ENCODE measurements at regions not wholly inside any gene's neighbourhood (a gene's known extent, or its start where the extent isn't known, plus 50 kb on each side); places are given as distances from the start of the nearest gene placed in this dataset.
"Not testable (repeated sequence)": the region's sequence is repeated elsewhere in the genome, so short reads cannot be mapped to it uniquely, and the experiment has no call there.

- ChIA-PET POLR2A (no interaction called here), CTCF (no interaction called here)
- H3K4me1 ChIP-seq (ENCODE audit: control insufficient read depth, insufficient read depth, low read length) = no peaks in the 10 kb centered on the region
- intact Hi-C loops (cut with micrococcal nuclease; ENCODE audit: unreplicated experiment) = no loop called here
- no peak overlapping the region for H3K4me3 ChIP-seq (ENCODE audit: low read depth in 2 of 2, low read length in 2 of 2)
- no peaks in the 10 kb centered on the region for H3K27me3 ChIP-seq (ENCODE audit: control insufficient read depth, insufficient read depth, low read length)
- no TSS peak for BruUV-seq (replicated peaks)
- H3K9me3 ChIP-seq (ENCODE audit: control insufficient read depth, insufficient read depth, low read depth, low read length) = no peaks in the 10 kb centered on the region
- no peak for ATAC-seq
- TF ChIP-seq POLR2AphosphoS5 (IDR thresholded peaks at IDR 0.05; ENCODE audit: low read depth, low read length) (no peak), TCF7L2 (IDR thresholded peaks at IDR 0.05; ENCODE audit: low read depth, low read length) (no peak), SIN3A (IDR thresholded peaks at IDR 0.05; ENCODE audit: borderline replicate concordance, insufficient read depth, low read depth, low read length) (no peak), CTCF (IDR thresholded peaks at IDR 0.05) (no peak), REST (IDR thresholded peaks at IDR 0.05; ENCODE audit: insufficient read depth in 1 of 2, low read depth in 2 of 2, low read length in 1 of 2) (no peak)
- H3K36me3 ChIP-seq (ENCODE audit: control insufficient read depth, insufficient read depth, low read length) = no peaks in the 10 kb centered on the region
- in situ Hi-C loops (cut with HindIII; ENCODE audit: low pct_unique_long_range_greater_than_20kb, low sequenced_read_pairs) = no loop called here
- no peak overlapping the region for H3K27ac ChIP-seq (ENCODE audit: low read length)
- no peak for DNase-seq (ENCODE audit: low read depth, low spot score)
Measured at GRCh38 chr11:89583580-89583979, 92.4 kb upstream of the NOX4 start.

GRCh38 chr11:89585046-89585445 is 93.9 kb upstream of the NOX4 start:
- in situ Hi-C loops (cut with HindIII; ENCODE audit: low pct_unique_long_range_greater_than_20kb, low sequenced_read_pairs); H3K4me3 ChIP-seq (ENCODE audit: low read depth in 2 of 2, low read length in 2 of 2); DNase-seq (ENCODE audit: low read depth, low spot score); H3K4me1 ChIP-seq (ENCODE audit: control insufficient read depth, insufficient read depth, low read length); intact Hi-C loops (cut with micrococcal nuclease; ENCODE audit: unreplicated experiment); BruUV-seq (replicated peaks); H3K27ac ChIP-seq (ENCODE audit: low read length); H3K36me3 ChIP-seq (ENCODE audit: control insufficient read depth, insufficient read depth, low read length); CTCF ChIA-PET; H3K9me3 ChIP-seq (ENCODE audit: control insufficient read depth, insufficient read depth, low read depth, low read length); H3K27me3 ChIP-seq (ENCODE audit: control insufficient read depth, insufficient read depth, low read length); ATAC-seq; POLR2A ChIA-PET: not testable (repeated sequence)

GRCh38 chr11:89585471-89585870 is 94.3 kb upstream of the NOX4 start:
- H3K9me3 ChIP-seq (ENCODE audit: control insufficient read depth, insufficient read depth, low read depth, low read length); in situ Hi-C loops (cut with HindIII; ENCODE audit: low pct_unique_long_range_greater_than_20kb, low sequenced_read_pairs); intact Hi-C loops (cut with micrococcal nuclease; ENCODE audit: unreplicated experiment); POLR2A ChIA-PET; H3K27me3 ChIP-seq (ENCODE audit: control insufficient read depth, insufficient read depth, low read length); H3K4me1 ChIP-seq (ENCODE audit: control insufficient read depth, insufficient read depth, low read length); DNase-seq (ENCODE audit: low read depth, low spot score); H3K27ac ChIP-seq (ENCODE audit: low read length); BruUV-seq (replicated peaks); CTCF ChIA-PET; ATAC-seq; H3K4me3 ChIP-seq (ENCODE audit: low read depth in 2 of 2, low read length in 2 of 2); H3K36me3 ChIP-seq (ENCODE audit: control insufficient read depth, insufficient read depth, low read length): not testable (repeated sequence)

- intact Hi-C loops (cut with micrococcal nuclease; ENCODE audit: unreplicated experiment); DNase-seq (ENCODE audit: low read depth, low spot score): not testable (repeated sequence)
Measured at GRCh38 chr11:89589413-89589812, 98.2 kb upstream of the NOX4 start.

GRCh38 chr11:89590008-89590632 is 98.9 kb upstream of the NOX4 start:
- H3K4me3 ChIP-seq (ENCODE audit: low read depth in 2 of 2, low read length in 2 of 2); CTCF ChIA-PET; H3K36me3 ChIP-seq (ENCODE audit: control insufficient read depth, insufficient read depth, low read length); ATAC-seq; BruUV-seq (replicated peaks); H3K27ac ChIP-seq (ENCODE audit: low read length); DNase-seq (ENCODE audit: low read depth, low spot score); in situ Hi-C loops (cut with HindIII; ENCODE audit: low pct_unique_long_range_greater_than_20kb, low sequenced_read_pairs); intact Hi-C loops (cut with micrococcal nuclease; ENCODE audit: unreplicated experiment); H3K4me1 ChIP-seq (ENCODE audit: control insufficient read depth, insufficient read depth, low read length); H3K9me3 ChIP-seq (ENCODE audit: control insufficient read depth, insufficient read depth, low read depth, low read length); H3K27me3 ChIP-seq (ENCODE audit: control insufficient read depth, insufficient read depth, low read length); POLR2A ChIA-PET: not testable (repeated sequence)

More at GRCh38 chr11:89589413-89589812, 98.2 kb upstream of the NOX4 start:
- H3K9me3 ChIP-seq (ENCODE audit: control insufficient read depth, insufficient read depth, low read depth, low read length); H3K4me3 ChIP-seq (ENCODE audit: low read depth in 2 of 2, low read length in 2 of 2); in situ Hi-C loops (cut with HindIII; ENCODE audit: low pct_unique_long_range_greater_than_20kb, low sequenced_read_pairs); ATAC-seq; H3K27me3 ChIP-seq (ENCODE audit: control insufficient read depth, insufficient read depth, low read length); H3K4me1 ChIP-seq (ENCODE audit: control insufficient read depth, insufficient read depth, low read length); H3K27ac ChIP-seq (ENCODE audit: low read length); CTCF ChIA-PET; H3K36me3 ChIP-seq (ENCODE audit: control insufficient read depth, insufficient read depth, low read length); BruUV-seq (replicated peaks); POLR2A ChIA-PET: not testable (repeated sequence)

Data from Panc1 (cell line).